Testis (tissue), 2 donors: ENCODE measurements at regions not wholly inside any gene's neighbourhood (a gene's known extent, or its start where the extent isn't known, plus 50 kb on each side); places are given as distances from the start of the nearest gene placed in this dataset.

Source experiments
- DNase-seq: peaks from one replicate; pipeline ENCODE4 v3.0.0-alpha.2; 2019
- H3K27ac ChIP-seq, 2 donors: fragments of 200-600 bp; sonication (generic); one replicate each; pipeline ENCODE4 v1.5.1; 2019
- H3K27me3 ChIP-seq: fragments of 200-600 bp; sonication (generic); one replicate; pipeline ENCODE4 v1.5.1; 2019
- H3K36me3 ChIP-seq: fragments of 200-600 bp; sonication (generic); one replicate; pipeline ENCODE4 v1.5.1; 2017; ENCODE audit warnings: low read depth; ENCODE audit errors: missing control alignments
- H3K4me1 ChIP-seq: fragments of 200-600 bp; sonication (generic); one replicate; pipeline ENCODE4 v1.5.1; 2019
- H3K4me3 ChIP-seq, 2 donors: fragments of 200-600 bp; sonication (generic); one replicate each; pipeline ENCODE4 v1.5.1; 2017 to 2019
- H3K9me3 ChIP-seq: fragments of 200-600 bp; sonication (generic); one replicate; pipeline ENCODE4 v1.5.1; 2017
- POLR2A ChIP-seq: fragments of 450-650 bp; IDR thresholded peaks from one replicate; pipeline ENCODE4 v1.6.1; 2017; ENCODE audit warnings: antibody characterized with exemption, mild to moderate bottlenecking, moderate library complexity
- WGBS, 2 donors: methylation state at CpG; one replicate each; pipeline ENCODE4 v1.1.5; 2018; 5-methylcytosine and 5-hydroxymethylcytosine counted together
- intact Hi-C: fragments of 100-400 bp; cut with DNase I; formaldehyde crosslinking; loops from one replicate; pipeline ENCODE4 v1.15.1; 2023; ENCODE audit warnings: low total_unique reads
- TF ChIP-seq, protein P1 (sequence below), 3 experiments: fragments of 450-650 bp in 2 of 3; fragments of 200-600 bp in 1 of 3; sonication (generic) in 1 of 3; IDR thresholded peaks; one replicate each; pipeline ENCODE4 v1.5.1; 2016 to 2019; ENCODE audit warnings: antibody characterized with exemption in 3 of 3, mild to moderate bottlenecking in 2 of 3, moderate library complexity in 1 of 3

- Histone ChIP-seq H3K27ac (no peak overlapping the region), H3K27me3 (no peaks in the 10 kb centered on the region), H3K4me1 (no peaks in the 10 kb centered on the region), H3K36me3 (no peaks in the 10 kb centered on the region), H3K4me3 (no peak overlapping the region), H3K9me3 (no peaks in the 10 kb centered on the region)
- TF ChIP-seq, protein P1, sequence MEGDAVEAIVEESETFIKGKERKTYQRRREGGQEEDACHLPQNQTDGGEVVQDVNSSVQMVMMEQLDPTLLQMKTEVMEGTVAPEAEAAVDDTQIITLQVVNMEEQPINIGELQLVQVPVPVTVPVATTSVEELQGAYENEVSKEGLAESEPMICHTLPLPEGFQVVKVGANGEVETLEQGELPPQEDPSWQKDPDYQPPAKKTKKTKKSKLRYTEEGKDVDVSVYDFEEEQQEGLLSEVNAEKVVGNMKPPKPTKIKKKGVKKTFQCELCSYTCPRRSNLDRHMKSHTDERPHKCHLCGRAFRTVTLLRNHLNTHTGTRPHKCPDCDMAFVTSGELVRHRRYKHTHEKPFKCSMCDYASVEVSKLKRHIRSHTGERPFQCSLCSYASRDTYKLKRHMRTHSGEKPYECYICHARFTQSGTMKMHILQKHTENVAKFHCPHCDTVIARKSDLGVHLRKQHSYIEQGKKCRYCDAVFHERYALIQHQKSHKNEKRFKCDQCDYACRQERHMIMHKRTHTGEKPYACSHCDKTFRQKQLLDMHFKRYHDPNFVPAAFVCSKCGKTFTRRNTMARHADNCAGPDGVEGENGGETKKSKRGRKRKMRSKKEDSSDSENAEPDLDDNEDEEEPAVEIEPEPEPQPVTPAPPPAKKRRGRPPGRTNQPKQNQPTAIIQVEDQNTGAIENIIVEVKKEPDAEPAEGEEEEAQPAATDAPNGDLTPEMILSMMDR (IDR thresholded peaks at IDR 0.05), result no peak
- TF ChIP-seq POLR2A, result no peak
- WGBS, 2 donors, result 86 to 89% methylated on average over 38 of the region's 38 CpGs
- intact Hi-C loops, result no loop called here
- DNase-seq, result no peak
Observed at GRCh38 chr10:132134241-132135052, 52.3 kb upstream of the DPYSL4 start.

DNA sequence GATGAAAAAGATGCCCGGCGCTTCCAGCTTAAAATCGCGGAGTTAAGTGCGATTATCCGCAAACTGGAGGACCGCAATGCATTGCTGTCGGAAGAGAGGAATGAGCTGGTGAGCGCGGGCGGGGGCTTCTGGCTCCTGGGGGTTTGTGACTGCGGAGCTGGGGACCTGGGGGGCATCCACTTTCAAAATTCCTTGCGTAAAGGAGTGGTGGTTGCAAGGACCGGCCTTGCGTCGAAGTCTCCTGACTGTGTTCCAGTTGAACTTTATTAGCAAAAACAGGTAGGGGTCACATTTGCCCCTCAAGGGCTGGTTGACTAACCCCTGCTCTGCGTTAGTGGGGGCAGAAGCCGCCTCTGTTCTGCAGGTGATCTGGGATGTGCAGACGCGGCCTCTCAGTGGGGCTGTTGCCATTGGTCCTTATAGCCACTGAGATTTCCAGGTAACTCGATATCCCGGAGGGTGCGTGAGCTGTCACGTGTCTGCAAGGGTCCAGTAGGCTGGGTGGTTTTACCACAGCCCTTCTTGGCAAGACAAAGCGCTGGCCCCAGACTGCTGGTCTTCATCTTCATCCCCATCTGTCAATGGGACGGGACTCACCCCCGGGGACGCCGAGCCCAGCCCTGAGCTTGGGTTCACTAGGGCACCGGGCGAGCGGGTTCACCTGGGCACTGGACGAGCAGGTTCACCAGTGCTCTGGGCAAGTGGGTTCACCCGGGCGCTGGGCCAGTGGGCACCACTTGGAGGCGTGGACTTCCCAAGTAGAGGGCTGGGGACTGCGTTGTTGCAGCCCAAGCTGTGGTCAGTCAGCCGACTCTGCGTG is 51.5 kb upstream of the DPYSL4 start:
- Histone ChIP-seq H3K27me3 (no peaks in the 10 kb centered on the region), H3K36me3 (no peaks in the 10 kb centered on the region), H3K27ac (no peak overlapping the region), H3K4me1 (no peaks in the 10 kb centered on the region), H3K9me3 (no peaks in the 10 kb centered on the region), H3K4me3 (no peak overlapping the region)
- WGBS, 2 donors, result 90 to 93% methylated on average over 28 to 39 of the region's 39 CpGs
- intact Hi-C loops, result no loop called here
- no peak for DNase-seq
- TF ChIP-seq, protein P1 (IDR thresholded peaks at IDR 0.05), result no peak
- no peak for TF ChIP-seq POLR2A

DNA sequence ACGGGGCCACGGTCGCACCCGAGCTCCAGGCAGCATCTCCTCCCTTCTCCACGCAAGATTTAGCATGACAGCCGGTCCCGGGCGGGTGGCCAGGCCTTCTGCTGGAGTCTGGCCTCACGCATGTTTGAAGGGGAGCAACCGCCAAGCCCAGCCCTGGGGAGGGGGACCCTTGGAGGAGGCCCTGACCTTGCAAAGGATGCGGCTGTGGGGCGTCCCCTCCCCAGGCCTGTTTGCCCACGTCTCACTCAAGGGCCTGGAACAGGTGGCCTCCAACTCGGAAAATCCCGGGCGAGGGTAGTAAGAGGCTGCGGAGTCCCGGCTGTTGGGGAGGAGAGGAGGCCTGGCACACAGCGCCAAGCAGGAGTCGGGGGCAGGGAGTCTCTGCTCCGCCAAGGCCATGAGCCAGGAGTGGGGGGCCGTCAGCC is 50.6 kb upstream of the DPYSL4 start:
- Histone ChIP-seq H3K27me3 (no peaks in the 10 kb centered on the region), H3K36me3 (no peaks in the 10 kb centered on the region), H3K4me3 (no peak overlapping the region), H3K27ac (no peak overlapping the region), H3K4me1 (no peaks in the 10 kb centered on the region), H3K9me3 (no peaks in the 10 kb centered on the region)
- TF ChIP-seq, protein P1 (IDR thresholded peaks at IDR 0.05), result no peak
- no peak for TF ChIP-seq POLR2A
- no peak for DNase-seq
- WGBS, 2 donors, result 82 to 87% methylated on average over 13 to 22 of the region's 22 CpGs
- intact Hi-C loops, result no loop called here

- no peak for DNase-seq
- TF ChIP-seq, protein P1 (IDR thresholded peaks at IDR 0.05), result no peak
- TF ChIP-seq POLR2A, result no peak
- Histone ChIP-seq H3K4me3 (no peak overlapping the region), H3K36me3 (no peaks in the 10 kb centered on the region), H3K9me3 (no peaks in the 10 kb centered on the region), H3K4me1 (no peaks in the 10 kb centered on the region), H3K27me3 (no peaks in the 10 kb centered on the region), H3K27ac (no peak overlapping the region)
- intact Hi-C loops, result no loop called here
- WGBS, 2 donors, result 80 to 93% methylated on average over 9 to 10 of the region's 10 CpGs
Observed at GRCh38 chr10:132136689-132137088, 50.1 kb upstream of the DPYSL4 start.
